LoVo (cell line): ENCODE measurements at regions not wholly inside any gene's neighbourhood (a gene's known extent, or its start where the extent isn't known, plus 50 kb on each side); places are given as distances from the start of the nearest gene placed in this dataset.

Source experiments
- DNase-seq: peaks from one replicate; pipeline ENCODE4 v3.0.0-alpha.2; 2016; ENCODE audit warnings: low spot score

DNA sequence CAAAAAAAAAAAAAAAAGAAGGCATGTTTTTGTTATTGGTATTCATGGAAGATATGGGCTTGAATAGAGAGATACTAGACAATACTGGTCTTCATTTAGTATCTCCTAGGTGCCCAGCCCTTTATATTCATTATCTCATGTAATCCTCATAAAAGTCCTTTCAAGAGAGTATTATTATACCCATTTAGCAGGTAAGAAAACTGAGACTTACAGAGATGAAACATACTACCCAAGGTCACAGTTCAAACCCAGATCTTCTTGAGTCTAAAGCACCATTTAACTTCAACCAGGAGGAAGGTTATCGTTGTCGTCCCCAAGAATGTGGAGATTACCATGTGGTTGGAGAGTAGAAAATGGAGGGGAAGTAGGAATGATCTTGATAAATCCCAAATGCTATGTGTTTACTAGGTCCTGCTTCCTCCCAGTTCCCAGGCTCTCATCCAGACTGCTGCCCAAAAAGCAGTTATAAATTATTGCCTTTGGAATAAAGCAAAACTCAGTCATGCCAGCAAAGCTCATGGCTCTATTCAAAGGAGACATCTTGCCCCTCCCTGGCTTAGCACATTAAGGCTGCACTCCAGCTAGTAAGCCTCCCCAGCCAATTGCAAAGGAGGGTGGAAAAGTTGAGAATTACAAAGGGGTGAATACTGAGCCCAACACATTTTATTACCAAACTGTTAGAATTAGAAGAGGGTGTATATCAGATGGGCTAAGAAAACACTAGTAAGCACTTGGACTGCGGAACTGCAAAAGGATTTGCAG lies 163.9 kb downstream of the PIK3R1 start:
- DNase-seq, result no peak

DNA sequence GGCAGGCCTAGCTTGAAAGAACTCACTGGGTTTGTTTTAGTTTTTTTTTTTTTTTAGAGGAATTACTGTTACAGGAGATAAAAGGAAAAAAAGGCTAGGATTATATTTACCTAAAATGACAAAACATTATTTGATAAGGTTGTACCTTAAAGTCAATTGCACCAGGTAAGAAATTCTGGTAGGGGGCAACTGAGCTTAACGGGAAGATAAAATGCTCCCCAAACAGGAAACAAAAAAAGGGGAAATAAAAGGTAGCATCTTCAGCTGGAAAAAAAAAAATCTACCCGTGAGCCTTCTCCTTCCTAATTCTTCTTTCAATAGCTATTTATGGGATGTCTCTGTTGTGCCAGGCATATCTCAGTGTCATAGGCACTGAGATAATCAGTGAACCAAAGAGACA lies 164.5 kb downstream of the PIK3R1 start:
- DNase-seq, result no peak

DNA sequence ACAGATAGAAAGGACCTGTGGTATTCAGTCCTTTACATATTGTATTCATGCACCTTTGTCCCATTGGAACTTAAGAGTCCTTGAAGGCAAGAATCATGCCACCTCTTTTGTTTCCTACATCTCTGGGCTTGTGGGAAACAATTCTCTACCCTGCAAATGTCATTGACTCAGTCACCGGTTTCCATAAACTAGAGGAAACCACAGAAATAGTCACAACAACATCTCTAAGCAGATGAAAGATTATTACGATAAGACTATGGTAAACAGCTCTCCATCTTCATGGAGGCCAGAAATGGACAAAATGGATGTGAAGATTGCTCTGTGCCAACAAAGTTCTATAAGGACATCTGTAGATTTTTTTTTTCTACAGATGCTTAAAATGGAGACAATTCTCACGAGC lies 165.5 kb downstream of the PIK3R1 start:
- DNase-seq, result no peak

DNA sequence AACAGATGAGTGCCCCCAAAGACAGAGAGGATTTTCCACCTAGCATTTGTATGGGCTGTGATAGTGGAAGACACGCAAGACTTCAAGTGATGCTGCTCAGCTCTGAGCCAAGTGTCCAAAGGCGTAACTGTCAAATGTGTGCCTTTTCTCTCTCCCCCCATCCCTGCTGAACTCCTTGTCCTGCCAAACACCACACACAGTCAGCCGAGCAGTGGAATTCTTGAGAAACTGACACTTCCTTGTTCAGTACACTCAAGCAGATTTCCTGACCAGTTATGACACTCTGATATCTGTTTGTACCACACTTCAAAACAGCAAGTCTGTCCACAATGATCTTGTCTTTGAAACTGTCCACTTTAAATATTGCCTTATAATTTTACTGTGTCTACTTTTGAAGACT lies 166.4 kb downstream of the PIK3R1 start:
- no peak for DNase-seq

DNA sequence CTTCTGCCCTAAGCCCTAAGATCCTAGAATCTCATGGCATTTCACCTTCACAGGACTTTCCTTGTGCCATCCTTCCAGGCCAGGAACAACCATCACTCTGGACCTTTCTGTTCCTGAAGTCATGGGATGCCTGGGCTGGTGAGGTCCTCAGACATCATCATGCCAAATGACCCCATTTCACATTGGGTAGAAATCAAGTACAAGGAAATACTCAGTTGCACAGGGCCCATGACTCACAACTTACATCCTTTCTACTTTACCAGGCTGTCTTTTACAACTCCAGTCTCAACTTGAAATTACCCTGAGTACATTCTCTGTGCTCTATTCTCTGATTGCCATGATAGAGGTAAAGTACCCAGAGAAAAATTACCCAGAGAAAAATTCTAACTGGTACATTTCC lies 167.1 kb downstream of the PIK3R1 start:
- DNase-seq, result no peak

DNA sequence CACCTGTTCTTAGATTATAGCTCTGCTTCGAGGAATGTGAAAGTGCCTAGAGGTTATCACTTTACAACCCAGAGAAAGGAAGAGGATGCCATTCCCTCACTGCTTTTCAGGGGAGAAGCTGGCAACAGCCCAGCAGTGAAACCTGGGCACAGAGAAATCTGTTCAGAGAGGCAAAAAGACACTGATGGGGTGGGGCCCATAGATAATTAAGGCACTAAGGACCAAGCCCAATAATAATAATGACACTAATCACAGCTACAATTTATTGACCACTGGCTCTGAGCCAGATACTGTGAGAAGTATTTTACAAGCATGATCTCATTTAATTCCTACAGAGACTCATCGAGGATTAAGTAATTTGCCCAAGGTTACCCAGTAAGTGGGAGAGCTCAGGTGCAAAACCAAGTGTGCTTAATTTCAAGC lies 168.3 kb downstream of the PIK3R1 start:
- peak; percentile 22 for DNase-seq

DNA sequence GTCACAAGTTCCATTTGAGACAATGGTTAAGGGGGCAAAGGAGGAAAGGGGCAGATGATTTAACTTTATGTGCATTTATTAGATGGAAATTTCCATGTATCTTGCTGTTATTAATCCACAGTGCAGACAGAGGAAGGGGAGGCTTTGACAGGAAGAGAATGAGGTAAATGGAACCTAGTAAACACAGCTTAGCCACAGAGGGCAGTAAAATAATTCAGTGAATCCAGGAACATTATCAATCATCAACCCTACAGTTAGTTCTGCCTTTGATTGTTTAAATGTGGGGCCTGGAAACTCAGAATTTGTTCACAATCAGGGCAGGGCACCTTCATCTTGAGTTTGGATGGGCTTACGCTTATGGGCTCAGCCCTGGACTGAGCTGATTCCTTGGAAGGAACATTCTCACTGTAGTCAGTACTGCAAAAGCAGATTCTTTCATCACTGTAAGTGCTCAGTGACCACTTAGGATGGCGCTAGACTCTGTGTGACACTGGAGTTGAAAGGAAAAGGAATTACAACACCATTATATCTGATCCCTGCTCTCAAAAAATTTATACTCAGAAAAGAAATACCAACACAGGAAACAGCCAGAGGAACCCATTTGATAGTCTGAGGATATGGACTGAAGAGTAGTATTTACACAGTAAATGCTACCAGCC lies 169.5 kb downstream of the PIK3R1 start:
- no peak for DNase-seq

DNA sequence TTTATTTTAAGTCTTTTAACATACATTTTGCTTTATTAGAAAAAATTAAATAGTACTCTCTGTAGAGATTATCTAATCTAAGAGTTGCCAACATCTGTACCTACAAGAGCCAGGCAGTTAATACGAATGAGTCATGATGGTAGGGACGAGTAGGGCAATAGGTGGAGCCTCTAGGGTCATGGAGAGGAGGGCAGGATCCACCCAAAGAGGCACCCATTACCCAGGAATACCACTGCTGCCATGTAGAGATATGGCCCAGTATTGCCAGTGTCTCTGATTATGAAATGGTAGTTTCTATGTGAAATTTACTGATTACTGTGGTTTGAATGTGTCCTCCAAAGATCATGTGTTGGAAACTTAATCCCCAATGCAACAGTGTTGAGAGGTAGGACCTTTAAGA lies 170.4 kb downstream of the PIK3R1 start:
- no peak for DNase-seq

DNA sequence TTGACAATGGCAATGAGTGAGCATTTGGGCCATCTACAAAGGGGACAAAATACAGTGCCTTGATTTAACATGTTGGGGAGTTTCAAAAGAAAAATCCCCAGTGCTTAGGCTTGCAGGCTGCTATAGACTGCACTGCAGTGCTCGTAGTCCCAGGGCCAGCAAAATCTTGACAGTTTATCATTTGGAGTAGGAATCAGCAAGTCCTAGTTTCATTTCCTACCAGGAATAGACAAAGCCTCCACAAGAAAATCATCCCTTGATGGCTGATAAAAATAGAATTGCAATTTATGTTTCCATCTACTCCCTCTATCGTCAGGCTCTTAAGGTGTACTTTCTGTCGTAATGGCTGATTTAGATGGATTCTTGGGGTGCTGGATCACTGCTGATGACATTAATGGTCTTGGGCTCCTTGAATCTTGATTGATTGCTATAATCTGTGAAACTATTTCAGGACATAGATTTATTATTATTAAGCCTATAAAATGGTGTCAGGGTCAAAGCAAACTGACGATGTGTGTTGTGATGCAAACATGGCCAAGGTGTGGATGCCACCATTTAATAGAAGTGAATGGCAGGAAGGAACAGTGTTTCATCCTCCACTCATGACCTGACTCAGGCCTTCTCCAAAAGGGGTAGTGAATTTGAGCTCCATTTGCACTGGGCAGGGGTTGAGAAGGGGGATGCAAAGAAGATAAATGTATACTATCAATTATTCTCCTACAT lies 171.7 kb downstream of the PIK3R1 start:
- DNase-seq, result no peak

DNA sequence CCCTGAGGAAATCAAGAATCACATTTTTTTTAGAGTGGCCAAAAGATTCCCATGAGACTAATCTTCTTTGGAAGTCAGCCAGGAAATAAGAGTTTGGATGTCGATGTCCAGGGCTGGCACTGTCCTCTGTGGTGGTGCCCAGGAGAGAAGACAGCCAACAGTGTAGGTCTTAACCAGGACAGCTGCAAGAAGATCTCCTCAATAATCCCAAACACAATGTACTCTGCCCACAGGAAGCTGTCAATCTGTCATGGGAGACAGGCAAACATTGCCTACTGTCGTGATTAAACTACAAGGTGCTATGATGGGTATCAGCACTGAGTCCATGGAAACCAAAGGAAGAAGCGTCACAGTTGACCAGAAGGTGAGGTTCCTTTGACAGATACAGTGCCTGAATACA lies 174.1 kb downstream of the PIK3R1 start:
- no peak for DNase-seq

DNA sequence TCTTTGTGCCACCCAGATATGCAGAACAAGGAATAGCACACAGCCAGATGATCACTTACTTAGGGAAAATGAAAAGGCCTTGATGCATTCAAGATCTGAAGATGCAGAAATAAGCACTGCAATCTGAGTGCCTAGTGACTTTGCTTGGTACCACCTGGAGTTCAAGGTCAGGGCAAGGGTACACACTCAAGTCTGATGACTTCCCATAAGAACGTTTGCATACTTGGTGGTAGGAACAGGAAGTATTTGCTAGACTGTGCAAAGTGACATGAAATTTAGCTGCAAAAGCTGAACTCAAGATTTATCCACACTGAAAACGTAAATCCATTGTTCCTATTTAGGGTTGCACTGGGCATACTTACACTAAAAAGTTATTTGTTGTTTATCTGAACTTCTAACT lies 177.1 kb downstream of the PIK3R1 start:
- no peak for DNase-seq

DNA sequence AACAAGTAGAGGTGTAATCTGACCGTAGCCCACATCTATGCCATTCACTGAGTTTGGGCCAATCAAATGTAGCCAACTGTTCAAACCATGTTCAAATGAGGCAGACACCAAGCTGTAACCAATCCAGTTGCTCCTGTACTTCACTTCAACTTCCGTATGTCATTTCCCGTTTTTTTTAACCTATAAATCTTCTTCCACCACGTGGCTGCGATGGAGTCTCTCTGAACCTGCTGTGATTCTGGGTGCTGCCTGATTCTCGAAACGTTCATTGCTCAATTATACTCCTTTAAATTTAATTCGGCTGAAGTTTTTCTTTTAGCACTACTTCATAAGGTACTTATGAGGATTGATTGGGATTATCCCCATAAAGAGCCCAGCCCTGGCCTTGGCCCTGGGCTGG lies 179.7 kb downstream of the PIK3R1 start:
- no peak for DNase-seq

DNA sequence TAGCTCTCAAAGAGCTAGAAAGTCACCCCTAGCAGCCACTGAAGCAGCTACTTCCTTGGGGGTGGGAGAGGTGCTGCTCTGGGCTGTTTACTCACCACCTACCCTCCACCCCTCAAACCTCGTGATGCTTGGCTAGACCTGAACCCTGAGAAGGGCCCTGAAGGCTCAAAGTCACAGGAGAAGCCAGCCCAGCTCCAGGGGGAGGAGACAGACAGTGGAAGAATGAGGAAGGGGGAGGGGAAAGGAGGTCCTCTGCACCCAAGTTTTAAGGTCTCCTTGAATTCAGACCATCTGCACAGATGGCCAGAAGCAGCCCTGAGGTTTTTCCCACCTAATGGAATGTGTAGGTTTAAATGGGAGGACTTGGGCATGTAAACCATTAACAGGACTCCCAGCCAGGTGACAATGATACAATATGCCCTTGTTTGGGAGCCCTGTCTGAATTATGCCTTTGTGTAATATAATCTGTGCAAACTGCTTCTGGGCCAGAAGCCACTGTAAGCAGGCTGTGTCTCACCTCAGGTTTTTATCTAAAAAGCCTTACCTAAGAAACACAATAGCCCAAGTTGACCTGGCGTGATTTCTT lies 180.5 kb downstream of the PIK3R1 start:
- no peak for DNase-seq

DNA sequence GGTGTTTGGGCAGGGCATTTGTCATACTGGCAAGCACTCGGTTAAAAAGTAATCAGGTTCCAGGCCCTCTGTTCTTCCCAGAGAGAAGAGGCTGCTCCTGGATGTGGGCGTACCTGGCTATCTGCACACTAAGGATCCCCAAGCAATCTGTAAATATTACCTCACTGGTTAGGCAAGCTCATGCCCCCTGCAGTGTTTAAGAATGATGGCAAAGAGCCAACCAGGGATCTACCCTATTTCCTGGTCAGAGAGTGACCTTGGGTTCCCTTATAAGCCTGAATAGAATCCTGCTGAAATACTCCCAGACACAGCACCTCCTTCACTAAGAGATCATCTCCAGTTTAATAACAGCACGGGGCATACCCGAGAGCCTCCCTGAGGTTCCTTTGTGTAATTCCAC lies 181.2 kb downstream of the PIK3R1 start:
- DNase-seq, result peak; percentile 85

DNA sequence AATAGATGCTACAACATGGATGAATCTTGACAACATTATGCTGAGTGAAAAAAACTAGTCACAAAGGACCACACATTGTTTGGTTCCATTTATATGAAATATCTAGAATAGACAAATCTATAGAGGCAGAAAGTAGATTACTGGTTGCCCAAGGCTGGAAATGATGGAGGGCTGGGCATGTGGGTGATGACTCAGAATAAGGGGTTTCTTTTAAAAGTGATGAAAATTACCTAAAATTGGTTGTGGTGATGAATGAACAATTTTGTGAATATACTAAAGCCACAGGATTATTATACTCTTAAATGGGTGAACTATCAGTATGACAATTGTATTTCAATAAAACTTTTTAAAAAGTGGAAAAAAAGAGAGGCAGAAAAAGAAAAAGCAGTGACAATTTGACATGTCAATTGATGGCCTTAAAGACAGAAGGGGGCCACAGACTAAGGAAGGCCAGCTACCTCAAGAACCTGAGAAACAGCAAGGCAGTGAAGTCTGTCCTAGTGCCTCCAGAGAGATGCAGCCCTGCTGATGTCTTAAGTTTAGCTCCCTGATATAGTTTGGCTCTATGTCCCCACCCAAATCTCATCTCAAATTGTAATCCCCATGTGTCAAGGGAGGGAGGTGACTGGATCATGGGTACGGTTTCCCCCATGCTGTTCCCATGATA lies 182.7 kb downstream of the PIK3R1 start:
- no peak for DNase-seq

DNA sequence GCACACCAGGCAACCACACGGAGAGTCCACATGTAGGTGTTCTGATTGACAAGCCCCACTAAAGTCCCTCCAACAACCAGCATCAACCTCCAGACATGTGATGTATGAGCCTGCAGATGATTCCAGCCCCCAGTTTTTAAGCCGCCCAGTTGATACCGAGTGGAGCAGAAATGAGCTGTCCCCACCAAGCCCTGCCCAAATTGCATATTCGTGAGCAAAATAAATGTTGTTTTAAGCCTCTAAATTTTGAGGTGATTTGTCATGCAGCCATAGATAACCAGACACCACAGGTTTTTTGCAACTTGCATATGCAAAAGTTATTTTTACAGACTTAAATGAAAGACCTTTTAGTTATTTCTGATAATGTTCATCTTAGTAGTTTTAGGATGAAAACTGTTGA lies 187.7 kb downstream of the PIK3R1 start:
- no peak for DNase-seq

DNA sequence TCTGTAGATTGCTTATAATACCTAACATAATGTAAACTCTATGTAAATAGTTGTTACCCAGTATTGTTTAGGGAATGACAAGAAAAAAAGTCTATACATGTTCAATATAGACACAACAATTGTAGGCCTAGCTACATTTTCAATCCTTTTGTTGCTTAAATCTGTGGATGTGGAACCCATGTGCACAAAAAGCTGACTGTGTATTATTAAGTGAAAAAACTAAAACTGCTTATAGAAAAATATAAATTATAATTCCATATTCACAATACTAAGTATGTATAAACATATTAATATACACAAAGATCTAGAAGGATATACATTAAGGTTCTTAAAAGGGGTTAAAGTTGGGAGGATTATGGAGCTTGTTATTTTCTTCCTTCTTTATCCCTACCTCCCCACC lies 188.7 kb downstream of the PIK3R1 start:
- no peak for DNase-seq

DNA sequence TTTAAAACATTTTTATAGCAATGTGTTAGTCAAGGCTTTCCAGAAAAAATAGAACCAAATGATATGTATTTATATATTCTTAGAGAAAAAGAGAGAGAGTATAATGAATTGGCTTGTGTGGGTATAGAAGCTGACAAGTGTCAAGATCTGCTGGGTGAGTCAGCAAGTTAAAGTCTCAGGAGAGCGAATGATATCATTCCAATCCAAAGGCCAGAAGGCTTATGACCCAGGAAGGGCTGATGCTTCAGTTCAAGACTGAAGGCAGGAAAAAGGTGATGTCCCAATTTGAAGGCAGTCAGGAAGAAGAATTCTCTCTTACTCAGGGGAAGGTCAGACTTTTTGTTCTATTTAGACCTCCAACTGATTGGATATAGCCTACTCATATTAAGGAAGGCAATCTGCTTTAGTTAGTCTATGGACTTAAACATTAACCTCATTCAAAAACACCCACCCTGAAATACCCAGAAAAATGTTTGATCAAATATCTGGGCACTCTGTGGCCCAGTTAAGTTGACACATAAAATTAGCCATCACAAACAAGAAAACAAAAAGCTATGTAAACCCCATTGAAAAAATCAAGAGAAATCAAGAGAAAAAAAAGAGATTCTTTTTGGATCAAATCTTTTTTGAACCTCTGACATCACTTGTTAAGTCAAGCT lies 189.6 kb downstream of the PIK3R1 start:
- DNase-seq, result peak; percentile 43

DNA sequence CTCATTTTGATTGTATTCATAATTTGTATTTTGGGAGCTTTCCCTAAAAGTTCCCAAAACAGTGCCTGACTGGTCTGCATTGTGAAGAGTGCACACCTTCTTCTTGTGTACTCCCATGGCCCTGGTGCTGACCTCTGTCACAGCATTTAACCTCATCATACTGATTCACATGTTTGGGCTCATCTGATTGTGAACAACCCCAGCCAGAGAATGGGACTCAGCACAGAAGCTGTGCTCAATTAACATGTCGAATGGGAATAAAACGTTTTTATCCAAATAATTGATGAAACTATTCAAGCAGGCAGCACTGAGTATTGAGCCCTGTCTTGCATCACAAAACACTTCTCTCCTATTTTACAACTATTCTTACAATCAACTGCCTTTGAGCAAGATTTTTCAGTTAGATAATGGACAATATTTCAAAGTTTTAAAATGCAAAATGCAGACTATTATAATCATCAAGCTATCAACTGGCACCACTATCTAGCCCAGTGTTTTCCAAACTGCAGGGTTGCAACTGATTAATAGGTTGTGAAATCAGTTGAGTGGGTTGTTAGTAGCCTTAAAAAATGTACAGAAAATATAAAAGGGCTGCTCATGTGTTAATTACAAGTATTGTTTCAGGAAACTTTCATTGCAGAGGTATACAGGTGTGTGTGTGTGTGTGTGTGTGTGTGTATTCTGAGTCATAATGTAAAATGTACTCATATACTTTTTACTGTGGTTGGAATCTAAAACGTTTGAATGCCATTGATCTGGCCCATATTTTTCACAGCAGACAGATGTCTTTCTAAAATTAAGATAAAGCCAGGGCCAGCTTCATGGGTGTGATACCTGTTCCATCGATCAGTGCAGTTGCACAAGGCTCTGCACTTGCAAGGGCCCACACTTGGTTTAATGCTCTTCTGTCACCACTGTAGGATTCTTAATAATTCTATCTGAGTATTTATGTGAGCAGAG lies 190.5 kb downstream of the PIK3R1 start:
- DNase-seq, result no peak

DNA sequence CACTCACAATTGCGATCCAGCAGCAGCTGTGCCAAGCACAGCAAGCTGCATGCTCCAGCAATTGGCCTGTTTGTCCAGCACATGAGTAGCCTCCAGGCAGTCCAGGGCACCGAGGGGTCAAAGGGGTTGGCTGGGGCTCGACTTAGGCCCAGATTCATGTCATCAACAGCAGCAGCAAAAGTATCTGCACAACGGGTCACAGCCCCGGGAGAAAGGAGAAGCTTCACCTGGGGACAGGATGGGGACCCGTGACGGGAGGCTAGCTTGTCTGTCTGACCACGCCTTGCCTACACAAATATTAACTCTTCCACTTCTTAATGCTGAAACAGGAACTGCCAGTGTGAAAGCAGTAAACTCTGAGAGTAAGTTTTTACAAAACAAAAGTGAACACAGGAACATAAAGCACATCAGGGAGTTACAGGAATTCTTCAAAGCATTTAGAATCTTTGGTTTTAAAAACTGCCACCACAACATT lies 191.2 kb downstream of the PIK3R1 start:
- no peak for DNase-seq
